ENCODE measurements at regions not wholly inside any gene's neighbourhood (a gene's known extent, or its start where the extent isn't known, plus 50 kb on each side); places are given as distances from the start of the nearest gene placed in this dataset.

DNA sequence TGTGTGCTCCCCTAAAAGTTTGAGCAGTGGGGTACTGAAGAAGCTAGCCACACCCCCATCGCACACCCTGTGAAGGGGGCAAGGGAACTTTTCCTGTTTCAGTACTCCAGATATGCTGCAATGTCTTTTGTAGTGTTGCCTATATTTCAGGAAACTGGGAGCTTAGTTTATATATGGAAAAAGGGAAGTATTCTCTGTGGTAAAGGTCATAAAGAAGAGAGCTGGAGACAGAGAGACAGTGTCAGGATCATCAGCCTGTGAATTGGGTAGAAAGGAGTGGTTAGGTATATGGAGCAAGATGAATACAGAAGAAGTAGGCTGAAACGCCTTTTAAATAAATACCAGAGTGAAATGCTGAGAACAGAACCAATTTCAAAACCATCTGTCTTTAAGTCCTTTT lies 82.2 kb upstream of the C9orf72 start:
- TF ChIP-seq ZFP3 (tag by site-specific recombination; IDR thresholded peaks at IDR 0.05; ENCODE audit: low read depth) (no peak), ZNF140 (tag by site-specific recombination; IDR thresholded peaks at IDR 0.05) (no peak), ZSCAN30 (tag by site-specific recombination; IDR thresholded peaks at IDR 0.05) (no peak), ZNF473 (tag by site-specific recombination; IDR thresholded peaks at IDR 0.05) (no peak), ZNF248 (tag by site-specific recombination; IDR thresholded peaks at IDR 0.05) (no peak), ZNF548 (tag by site-specific recombination; IDR thresholded peaks at IDR 0.05) (no peak), ZNF777 (tag by site-specific recombination; IDR thresholded peaks at IDR 0.05; ENCODE audit: borderline replicate concordance) (no peak), ZNF202 (tag by site-specific recombination; IDR thresholded peaks at IDR 0.05; ENCODE audit: borderline replicate concordance) (no peak), ZNF121 (tag by site-specific recombination; IDR thresholded peaks at IDR 0.05) (no peak), ZNF175 (tag by site-specific recombination; IDR thresholded peaks at IDR 0.05) (no peak), YY1 (tag by site-specific recombination; IDR thresholded peaks at IDR 0.05) (no peak), ZNF426 (tag by site-specific recombination; IDR thresholded peaks at IDR 0.05) (no peak), ZNF23 (tag by site-specific recombination; IDR thresholded peaks at IDR 0.05; ENCODE audit: borderline replicate concordance) (no peak), ZNF404 (tag by site-specific recombination; IDR thresholded peaks at IDR 0.05) (no peak), ZNF133 (tag by site-specific recombination; IDR thresholded peaks at IDR 0.05) (no peak), KLF9 (tag by site-specific recombination; IDR thresholded peaks at IDR 0.05; ENCODE audit: low read depth) (no peak), SETDB1 (IDR thresholded peaks at IDR 0.05; ENCODE audit: insufficient read length, low read length) (no peak)
- TF ChIP-seq, protein P1, sequence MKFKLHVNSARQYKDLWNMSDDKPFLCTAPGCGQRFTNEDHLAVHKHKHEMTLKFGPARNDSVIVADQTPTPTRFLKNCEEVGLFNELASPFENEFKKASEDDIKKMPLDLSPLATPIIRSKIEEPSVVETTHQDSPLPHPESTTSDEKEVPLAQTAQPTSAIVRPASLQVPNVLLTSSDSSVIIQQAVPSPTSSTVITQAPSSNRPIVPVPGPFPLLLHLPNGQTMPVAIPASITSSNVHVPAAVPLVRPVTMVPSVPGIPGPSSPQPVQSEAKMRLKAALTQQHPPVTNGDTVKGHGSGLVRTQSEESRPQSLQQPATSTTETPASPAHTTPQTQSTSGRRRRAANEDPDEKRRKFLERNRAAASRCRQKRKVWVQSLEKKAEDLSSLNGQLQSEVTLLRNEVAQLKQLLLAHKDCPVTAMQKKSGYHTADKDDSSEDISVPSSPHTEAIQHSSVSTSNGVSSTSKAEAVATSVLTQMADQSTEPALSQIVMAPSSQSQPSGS (tag by site-specific recombination; IDR thresholded peaks at IDR 0.05; ENCODE audit: low read depth) = no peak
- TF ChIP-seq, protein P2, sequence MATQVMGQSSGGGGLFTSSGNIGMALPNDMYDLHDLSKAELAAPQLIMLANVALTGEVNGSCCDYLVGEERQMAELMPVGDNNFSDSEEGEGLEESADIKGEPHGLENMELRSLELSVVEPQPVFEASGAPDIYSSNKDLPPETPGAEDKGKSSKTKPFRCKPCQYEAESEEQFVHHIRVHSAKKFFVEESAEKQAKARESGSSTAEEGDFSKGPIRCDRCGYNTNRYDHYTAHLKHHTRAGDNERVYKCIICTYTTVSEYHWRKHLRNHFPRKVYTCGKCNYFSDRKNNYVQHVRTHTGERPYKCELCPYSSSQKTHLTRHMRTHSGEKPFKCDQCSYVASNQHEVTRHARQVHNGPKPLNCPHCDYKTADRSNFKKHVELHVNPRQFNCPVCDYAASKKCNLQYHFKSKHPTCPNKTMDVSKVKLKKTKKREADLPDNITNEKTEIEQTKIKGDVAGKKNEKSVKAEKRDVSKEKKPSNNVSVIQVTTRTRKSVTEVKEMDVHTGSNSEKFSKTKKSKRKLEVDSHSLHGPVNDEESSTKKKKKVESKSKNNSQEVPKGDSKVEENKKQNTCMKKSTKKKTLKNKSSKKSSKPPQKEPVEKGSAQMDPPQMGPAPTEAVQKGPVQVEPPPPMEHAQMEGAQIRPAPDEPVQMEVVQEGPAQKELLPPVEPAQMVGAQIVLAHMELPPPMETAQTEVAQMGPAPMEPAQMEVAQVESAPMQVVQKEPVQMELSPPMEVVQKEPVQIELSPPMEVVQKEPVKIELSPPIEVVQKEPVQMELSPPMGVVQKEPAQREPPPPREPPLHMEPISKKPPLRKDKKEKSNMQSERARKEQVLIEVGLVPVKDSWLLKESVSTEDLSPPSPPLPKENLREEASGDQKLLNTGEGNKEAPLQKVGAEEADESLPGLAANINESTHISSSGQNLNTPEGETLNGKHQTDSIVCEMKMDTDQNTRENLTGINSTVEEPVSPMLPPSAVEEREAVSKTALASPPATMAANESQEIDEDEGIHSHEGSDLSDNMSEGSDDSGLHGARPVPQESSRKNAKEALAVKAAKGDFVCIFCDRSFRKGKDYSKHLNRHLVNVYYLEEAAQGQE (tag by site-specific recombination; IDR thresholded peaks at IDR 0.05) = no peak
- CTCF ChIA-PET = interaction anchor here (0.6 kb wide), 1 partner anchor 322 kb away, joined by 3 read pairs; no protein-coding TSS in a partner anchor
- H3K4me3 ChIP-seq (ENCODE audit: low read depth, low read length) = no peak overlapping the region
- H3K27ac ChIP-seq (ENCODE audit: extremely low read depth, low read depth, low read length) = no peak overlapping the region
- no peaks in the 10 kb centered on the region for H3K36me3 ChIP-seq (ENCODE audit: control insufficient read depth in 2 of 2, insufficient read depth in 1 of 2, low read length in 2 of 2)
- no peaks in the 10 kb centered on the region for H3K9me3 ChIP-seq (ENCODE audit: control insufficient read depth, insufficient read depth, low read depth, low read length)
- H3K4me1 ChIP-seq (ENCODE audit: control insufficient read depth, insufficient read depth, low read length) = no peaks in the 10 kb centered on the region
- POLR2A ChIA-PET = no interaction called here

DNA sequence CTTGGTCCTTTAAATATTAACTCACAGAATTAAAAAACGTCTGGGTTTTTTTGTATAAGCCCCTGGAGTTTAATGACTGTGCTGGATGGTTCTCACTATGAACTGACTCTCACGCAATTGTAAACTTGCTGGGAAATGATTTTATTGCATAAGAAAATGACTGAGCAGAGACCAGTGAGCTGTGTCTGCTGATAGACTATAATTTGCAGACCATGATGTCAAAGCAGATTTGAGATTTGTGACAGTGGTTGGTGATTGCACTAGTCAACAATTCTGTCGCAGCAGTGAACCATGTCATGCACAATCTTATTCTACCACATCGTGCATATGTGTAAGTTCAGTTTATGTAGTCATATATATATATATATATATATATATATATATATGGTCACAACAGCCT lies 85.7 kb upstream of the C9orf72 start:
- H3K9me3 ChIP-seq (ENCODE audit: control insufficient read depth, insufficient read depth, low read depth, low read length) = no peaks in the 10 kb centered on the region
- TF ChIP-seq ZNF560 (tag by site-specific recombination; IDR thresholded peaks at IDR 0.05; ENCODE audit: borderline replicate concordance) = no peak
- H3K27ac ChIP-seq (ENCODE audit: extremely low read depth, low read depth, low read length) = no peak overlapping the region
- CTCF ChIA-PET = interaction anchor here (0.6 kb wide), 1 partner anchor 55 kb away, joined by 3 read pairs; no protein-coding TSS in a partner anchor
- POLR2A ChIA-PET = no interaction called here
- H3K4me1 ChIP-seq (ENCODE audit: control insufficient read depth, insufficient read depth, low read length) = no peaks in the 10 kb centered on the region
- H3K36me3 ChIP-seq (ENCODE audit: control insufficient read depth in 2 of 2, insufficient read depth in 1 of 2, low read length in 2 of 2) = no peaks in the 10 kb centered on the region
- no peak overlapping the region for H3K4me3 ChIP-seq (ENCODE audit: low read depth, low read length)

All from HEK293 (cell line).